ENCODE measurements at regions not wholly inside any gene's neighbourhood (a gene's known extent, or its start where the extent isn't known, plus 50 kb on each side); places are given as distances from the start of the nearest gene placed in this dataset.

DNA sequence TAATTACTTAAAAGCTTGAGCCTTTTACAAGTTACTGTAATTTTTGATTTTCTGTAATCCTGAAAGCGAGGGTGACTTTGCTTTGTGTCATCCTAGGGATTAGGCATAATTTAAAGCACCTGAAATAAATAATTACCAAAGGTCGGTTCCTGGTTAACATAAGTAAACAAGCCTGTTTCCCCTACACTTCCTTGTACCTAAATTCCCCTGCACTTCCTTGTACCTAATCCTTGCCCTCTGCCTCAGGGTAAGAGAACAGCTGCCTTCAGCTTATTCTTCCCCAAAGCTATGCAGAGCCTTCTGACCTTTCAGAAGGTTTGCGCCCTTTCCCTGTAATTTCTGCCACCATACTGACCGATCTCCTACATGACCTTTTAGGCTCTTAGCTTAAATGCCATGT, 166.1 kb upstream of the PDE5A start:
- TF ChIP-seq POLR2A (IDR thresholded peaks at IDR 0.05) (no peak), POLR2AphosphoS5 (IDR thresholded peaks at IDR 0.05) (no peak), EP300 (IDR thresholded peaks at IDR 0.05) (no peak)
- TF ChIP-seq, protein P1, sequence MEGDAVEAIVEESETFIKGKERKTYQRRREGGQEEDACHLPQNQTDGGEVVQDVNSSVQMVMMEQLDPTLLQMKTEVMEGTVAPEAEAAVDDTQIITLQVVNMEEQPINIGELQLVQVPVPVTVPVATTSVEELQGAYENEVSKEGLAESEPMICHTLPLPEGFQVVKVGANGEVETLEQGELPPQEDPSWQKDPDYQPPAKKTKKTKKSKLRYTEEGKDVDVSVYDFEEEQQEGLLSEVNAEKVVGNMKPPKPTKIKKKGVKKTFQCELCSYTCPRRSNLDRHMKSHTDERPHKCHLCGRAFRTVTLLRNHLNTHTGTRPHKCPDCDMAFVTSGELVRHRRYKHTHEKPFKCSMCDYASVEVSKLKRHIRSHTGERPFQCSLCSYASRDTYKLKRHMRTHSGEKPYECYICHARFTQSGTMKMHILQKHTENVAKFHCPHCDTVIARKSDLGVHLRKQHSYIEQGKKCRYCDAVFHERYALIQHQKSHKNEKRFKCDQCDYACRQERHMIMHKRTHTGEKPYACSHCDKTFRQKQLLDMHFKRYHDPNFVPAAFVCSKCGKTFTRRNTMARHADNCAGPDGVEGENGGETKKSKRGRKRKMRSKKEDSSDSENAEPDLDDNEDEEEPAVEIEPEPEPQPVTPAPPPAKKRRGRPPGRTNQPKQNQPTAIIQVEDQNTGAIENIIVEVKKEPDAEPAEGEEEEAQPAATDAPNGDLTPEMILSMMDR (IDR thresholded peaks at IDR 0.05), result no peak

All from gastroesophageal sphincter (tissue), 3 donors.